Kidney capillary endothelial cell (primary cell): ENCODE measurements at regions not wholly inside any gene's neighbourhood (a gene's known extent, or its start where the extent isn't known, plus 50 kb on each side); places are given as distances from the start of the nearest gene placed in this dataset.

ENCODE experiments used
- DNase-seq: peaks from one replicate; pipeline ENCODE4 v3.0.0-alpha.2; 2018; ENCODE audit warnings: low spot score

- no peak for DNase-seq
Observed at GRCh38 chr1:112219267-112219666, 176.7 kb upstream of the CTTNBP2NL start.

DNA sequence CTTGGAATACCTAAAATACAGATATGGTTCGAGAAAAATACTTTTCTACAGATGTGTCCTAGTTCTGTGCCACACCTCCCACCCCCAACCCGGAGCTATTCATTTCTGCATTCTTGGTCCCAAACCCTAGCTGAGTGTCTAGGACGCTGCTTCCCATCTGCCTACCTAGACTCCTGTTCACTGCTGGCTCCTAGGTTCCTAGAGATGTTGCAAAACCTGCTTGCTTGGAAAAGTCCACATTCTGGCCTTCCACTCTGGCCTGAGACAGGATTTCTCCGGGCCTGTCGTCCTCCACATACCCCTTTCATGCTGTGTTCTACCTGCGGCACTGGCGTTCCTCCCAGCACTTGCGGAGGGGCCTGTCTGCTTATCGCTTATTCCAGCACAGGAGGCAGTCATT lies 165.8 kb upstream of the CTTNBP2NL start:
- DNase-seq, result no peak

- no peak for DNase-seq
Observed at GRCh38 chr1:112231331-112231730, 164.7 kb upstream of the CTTNBP2NL start.

DNA sequence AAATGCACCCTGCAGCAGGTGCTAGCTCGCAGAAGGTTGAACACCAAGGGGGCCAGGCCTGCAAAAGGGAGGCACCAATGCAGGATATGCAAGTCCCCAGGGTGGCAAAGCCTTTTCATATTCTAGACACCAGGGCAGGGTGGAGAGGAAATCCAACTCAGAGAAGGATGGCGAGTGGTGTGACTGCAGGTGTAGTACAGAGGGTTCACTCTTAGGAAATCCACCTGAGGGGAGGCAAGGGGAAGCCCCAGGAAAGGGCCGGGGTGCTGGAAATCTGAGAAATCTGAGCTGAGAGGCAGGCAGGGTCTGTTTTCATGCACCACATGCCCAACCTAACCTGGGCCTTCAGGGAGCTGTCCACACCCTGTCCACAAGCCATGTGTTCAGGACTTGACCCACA lies 163.2 kb upstream of the CTTNBP2NL start:
- no peak for DNase-seq

DNA sequence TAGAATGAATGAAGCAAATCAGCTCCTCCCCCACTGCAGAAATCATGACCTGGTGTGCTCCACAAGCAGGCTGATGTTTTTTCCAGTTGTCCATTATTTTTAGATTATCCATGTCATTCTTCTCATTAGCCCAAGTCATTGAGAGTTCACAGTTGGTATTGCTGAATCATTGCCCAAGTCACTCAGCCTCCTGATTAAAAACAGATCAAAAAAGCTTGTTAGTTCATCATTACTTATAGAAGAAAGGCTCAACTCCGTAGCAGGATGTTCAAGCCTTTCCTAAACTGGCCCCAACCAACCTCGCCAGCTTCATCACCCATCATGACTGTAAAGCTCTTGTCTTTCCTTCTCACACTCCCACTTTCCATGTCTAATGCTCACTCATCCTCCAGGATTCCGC lies 161.3 kb upstream of the CTTNBP2NL start:
- DNase-seq, result no peak

DNA sequence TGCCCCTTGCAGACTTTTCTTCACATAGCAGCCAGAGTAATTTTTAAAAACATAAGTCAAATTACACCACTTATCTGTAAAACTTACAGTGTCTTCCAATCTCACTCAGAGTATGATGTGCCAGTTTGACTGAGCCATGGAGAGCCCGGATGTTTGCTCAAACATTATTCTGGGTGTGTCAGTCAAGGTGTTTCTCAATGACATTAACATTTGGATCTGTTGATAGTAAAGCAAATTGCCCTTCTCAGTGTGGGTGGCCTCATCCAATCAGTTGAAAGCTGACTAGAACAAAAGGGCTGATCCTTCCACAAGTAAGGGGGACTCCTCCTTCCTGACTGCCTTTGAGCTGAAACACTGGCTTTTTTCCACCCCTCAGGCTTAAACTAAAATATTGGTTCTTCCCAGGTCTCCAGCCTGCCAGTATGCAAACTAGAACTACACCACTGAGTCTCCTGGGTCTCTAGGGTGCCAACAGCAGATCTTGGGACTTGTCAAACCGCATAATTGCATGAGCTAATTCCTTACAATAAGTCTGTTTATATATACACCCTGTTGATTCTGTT lies 157.9 kb upstream of the CTTNBP2NL start:
- no peak for DNase-seq

DNA sequence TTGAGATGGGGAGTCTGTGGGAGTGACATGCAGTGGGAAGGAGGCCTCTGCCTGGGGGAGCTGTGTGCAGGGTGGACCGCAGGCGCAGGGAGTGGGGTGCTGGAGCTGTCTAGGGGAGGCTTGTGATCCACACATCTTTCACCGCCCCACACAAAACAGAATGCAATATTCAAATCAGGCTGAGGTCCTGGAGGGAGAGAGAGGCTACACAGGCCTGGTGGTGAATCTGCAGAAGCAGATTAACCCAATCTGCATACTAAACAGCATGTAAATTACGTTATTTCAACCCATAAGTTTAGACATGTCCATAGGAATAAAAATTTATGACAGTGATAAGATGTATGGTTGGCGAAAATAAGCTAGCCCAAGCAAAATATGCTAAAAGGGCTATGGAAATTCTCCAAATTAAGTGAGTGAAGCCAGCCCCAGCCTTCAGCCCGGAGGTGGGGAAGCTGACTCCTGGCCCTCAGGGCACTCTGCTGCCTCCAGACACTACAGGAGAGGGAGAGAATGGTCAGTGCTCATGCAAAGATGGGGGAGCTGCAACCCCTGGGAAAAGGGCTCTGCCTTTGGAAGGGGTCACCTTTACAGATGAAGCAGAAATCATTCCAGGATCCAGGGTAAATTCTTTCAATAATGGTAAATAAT lies 156.2 kb upstream of the CTTNBP2NL start:
- DNase-seq, result no peak

- no peak for DNase-seq
Observed at GRCh38 chr1:112242470-112242869, 153.5 kb upstream of the CTTNBP2NL start.

DNA sequence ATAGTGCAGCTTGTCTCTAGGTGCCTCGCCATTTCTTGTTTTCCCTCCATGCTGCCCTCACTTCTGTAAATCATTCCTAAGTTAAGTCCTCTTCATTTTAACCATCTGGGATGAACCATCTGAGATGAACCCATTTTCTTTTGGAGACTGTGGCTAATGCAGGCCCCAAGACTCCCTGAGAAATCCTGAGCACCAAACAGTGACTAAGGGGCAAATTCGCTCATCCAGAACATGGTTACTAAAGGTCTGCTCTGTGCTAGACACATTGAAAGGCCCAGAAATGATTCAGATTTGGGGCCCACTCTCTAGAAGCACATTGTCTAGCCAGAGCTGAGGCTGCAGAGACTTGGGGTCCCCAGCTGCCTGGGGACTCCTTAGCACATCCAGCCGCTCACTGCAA lies 151.9 kb upstream of the CTTNBP2NL start:
- DNase-seq, result no peak

- DNase-seq, result no peak
Observed at GRCh38 chr1:112245114-112245513, 150.9 kb upstream of the CTTNBP2NL start.

DNA sequence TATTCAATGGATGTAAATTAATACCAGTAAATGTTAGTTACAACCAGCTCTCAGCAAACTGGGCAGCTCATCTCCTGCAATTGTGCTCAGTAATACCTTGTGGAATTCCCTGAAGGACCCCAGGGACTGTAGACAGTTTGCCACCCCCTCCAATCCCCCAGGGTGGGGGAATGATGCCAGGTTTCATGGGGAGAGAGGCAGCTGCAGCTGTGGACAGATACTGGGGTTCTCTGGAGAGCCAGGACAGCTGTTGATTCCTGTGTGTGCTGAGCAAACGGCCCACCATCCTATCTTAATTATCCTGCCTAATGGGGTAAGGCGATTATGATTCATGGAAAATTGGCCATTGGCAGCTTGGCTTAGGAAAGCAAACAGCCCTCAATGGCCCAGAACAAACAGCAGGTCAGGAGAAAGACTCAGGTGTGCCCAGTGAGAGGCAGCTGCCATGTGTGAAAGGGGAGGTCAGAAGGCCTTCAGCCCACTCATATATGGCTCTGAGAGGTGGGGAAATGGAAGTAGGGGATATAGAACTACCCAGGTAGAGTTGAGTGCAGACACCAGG lies 148.9 kb upstream of the CTTNBP2NL start:
- DNase-seq, result no peak

DNA sequence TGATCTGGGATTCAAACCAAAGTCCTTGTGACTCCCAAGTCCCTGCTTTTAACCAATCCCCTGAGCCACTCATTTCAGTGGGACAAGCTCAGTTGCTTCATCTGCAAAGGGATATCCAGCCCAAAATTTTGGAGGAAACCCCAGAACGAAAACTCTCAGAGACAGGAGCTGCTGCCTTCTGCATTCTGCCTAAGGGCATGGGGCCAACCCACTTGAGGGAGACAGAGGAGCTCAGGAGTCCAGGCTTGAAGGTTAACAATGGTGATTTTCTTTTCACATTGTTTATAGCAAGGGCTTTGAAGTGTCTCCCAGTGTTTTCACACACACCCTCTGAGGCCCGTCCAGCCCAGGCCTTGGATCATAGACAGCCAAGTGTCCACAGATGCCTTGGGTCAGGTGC lies 148.1 kb upstream of the CTTNBP2NL start:
- no peak for DNase-seq

- DNase-seq, result no peak
Observed at GRCh38 chr1:112250892-112251291, 145.1 kb upstream of the CTTNBP2NL start.

GRCh38 chr1:112251766-112252506 lies 144.1 kb upstream of the CTTNBP2NL start:
- DNase-seq, result no peak

GRCh38 chr1:112253366-112253765 lies 142.6 kb upstream of the CTTNBP2NL start:
- no peak for DNase-seq

DNA sequence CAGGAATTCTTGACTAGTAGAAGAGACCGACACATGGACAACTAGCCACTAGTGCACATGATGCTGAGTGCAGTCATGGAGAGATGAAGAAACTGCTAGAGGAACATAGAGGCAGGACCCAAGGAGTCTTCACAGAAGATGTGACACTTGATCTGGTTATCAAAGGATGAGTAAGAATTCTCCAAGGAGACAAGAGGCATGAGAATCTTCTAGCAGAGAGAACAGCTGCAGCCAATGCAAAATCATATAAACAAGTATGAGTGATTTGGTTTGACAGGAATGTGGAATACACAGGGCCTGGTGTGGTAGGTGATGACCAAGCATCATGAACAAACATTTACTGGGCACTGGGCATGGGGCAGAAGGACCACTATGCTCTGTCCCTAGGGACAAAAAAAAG lies 140.9 kb upstream of the CTTNBP2NL start:
- no peak for DNase-seq

DNA sequence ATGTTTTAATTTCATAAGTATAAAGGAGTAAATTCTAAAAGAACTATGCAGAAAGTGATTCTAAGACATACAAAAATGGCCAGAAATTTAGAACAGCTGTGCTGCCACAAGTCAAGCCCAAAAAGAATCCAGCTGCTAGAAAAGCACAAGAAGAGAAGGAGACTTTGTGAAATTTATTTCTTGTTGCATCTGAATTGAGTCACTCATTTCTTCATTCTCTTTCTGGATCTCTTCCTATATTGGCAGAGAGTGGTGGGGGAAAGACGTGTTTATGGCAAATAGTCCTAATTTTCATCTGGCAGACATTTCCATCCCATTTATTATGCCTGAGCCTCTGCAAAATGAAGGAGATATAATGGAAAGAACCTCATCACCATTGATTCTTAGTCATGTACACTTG lies 139.6 kb upstream of the CTTNBP2NL start:
- DNase-seq, result no peak

DNA sequence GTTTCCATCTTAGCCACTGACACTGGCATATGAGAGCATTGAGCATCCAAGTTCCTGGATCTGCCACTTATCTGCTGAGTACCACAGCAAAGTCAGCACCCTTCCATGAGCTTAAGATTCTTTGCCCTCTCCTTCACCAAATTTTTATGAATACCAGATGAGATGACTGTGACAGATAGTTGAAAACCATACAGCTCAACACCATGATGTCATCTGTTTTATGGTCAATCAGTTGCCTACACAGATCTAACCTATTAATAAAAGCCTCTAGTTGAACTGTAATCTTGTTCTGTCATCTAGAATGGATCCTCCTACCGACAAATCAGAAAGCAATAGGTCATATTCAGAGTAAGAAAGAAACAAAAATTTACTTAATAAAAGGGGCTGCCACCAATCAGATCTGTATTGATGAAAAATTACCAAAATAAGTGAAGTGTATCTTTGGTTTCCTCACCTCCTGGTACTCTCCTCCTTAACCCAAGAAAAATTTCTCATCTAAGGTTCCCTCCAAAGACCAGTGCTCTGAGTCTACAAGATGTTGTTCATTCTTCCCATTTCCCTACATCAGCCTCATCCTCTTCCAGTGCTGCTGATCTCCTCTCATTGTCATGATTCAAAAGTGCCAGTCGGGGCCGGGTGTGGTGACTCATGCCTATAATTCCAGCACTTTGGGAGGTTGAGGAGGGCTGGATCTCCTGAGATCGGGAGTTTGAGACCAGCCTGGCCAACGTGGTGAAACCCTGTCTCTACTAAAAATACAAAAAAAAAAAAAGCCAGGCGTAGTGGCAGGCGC lies 138.8 kb upstream of the CTTNBP2NL start:
- no peak for DNase-seq

GRCh38 chr1:112260699-112261098 lies 135.3 kb upstream of the CTTNBP2NL start:
- no peak for DNase-seq

DNA sequence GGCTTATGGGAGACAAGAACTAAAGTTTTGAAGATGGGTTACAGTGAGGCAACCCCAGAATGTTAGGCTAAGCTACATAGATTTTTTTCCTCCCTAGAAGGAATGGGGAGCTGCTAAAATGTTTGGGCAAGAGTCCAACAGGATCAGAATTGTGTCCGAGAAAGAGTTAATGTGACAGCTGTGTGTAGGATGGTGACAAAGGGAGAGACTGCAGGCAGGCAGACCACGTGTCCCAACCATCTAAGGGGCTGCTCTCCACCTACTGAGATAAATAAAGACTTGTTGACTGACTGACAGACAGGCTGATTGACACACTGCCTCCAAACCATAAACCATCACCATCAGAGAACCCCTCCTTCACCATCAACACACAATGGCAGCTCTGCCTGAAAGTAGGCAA lies 133.7 kb upstream of the CTTNBP2NL start:
- DNase-seq, result no peak

GRCh38 chr1:112263042-112263441 lies 133.0 kb upstream of the CTTNBP2NL start:
- no peak for DNase-seq

DNA sequence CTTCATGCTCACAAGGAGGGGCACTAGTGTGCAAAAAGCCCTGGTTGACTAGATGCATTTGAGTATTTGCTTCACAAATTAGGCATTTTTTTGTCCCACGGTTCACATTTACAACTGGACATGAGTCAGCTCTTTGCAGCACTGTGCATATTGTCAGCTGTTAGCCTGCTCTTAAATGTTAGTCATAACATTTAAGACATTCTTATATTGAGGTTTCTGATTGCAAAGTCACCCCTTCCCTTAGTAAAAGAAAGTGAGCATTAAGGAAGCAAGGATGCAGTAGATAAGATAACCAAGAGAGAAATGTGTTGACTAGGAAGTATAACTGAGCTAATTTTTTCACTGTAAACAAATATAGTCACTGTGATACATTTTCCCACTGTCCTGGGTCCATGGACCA lies 132.6 kb upstream of the CTTNBP2NL start:
- no peak for DNase-seq
